ENCODE measurements at regions not wholly inside any gene's neighbourhood (a gene's known extent, or its start where the extent isn't known, plus 50 kb on each side); places are given as distances from the start of the nearest gene placed in this dataset.

DNA sequence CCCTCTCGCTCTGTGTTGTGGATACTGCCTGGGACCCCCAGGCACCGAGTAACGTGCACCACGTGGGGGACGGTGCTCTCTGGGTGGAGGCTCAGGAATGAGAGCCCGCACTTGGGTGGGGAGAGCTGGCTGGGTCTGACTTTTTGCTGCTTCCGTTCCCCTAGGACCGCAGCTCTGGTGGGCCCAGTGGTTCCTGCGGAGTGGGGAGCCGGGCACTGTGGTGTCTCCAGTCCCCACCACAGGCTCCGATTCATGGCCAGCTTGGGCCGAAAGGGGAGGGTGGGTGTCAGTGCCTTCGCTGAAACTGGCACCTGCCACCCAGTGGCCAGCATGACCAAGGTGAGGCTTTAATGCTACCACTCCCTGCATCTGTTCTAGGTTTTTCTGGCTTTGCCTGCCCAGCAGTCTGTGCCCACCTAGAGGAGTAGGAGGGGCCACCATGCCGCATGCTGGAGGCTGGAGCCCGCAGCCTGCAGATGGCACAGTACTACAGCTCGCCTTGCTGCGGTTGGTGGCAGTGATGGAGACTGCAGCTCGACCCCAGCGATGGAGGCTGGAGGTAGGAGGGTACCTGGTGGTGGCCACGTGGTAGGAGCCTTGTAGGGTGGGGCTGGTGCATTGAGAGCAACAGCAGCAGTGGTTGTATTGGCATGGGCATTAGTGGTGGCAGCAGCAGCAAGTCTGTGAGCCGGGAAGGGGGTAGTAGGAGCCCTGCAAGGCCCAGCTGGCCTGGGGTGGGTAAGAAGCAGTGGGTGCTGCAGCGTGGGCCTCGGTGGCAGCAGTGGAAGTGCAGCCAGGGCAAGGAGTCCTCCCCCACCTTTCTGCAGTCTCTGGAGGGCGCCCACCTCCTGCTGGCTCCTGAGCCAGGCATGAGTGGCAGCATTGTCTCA lies 118.8 kb upstream of the VPREB1 start:
- Histone ChIP-seq H3K27me3 (peaks cover 40% of the 10 kb centered on the region), H3K9me3 (no peaks in the 10 kb centered on the region), H3K27ac (no peak overlapping the region), H3K36me3 (no peaks in the 10 kb centered on the region), H3K4me3 (no peak overlapping the region), H3K4me1 (no peaks in the 10 kb centered on the region)
- 46 to 72% methylated on average over 5 of the region's 24 CpGs for WGBS, 2 donors (ENCODE audit: low coverage in 1 of 2)
- TF ChIP-seq, protein P1, sequence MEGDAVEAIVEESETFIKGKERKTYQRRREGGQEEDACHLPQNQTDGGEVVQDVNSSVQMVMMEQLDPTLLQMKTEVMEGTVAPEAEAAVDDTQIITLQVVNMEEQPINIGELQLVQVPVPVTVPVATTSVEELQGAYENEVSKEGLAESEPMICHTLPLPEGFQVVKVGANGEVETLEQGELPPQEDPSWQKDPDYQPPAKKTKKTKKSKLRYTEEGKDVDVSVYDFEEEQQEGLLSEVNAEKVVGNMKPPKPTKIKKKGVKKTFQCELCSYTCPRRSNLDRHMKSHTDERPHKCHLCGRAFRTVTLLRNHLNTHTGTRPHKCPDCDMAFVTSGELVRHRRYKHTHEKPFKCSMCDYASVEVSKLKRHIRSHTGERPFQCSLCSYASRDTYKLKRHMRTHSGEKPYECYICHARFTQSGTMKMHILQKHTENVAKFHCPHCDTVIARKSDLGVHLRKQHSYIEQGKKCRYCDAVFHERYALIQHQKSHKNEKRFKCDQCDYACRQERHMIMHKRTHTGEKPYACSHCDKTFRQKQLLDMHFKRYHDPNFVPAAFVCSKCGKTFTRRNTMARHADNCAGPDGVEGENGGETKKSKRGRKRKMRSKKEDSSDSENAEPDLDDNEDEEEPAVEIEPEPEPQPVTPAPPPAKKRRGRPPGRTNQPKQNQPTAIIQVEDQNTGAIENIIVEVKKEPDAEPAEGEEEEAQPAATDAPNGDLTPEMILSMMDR (IDR thresholded peaks at IDR 0.05): no peak
- no peak for TF ChIP-seq EP300 (IDR thresholded peaks at IDR 0.05)
- TF ChIP-seq POLR2AphosphoS5 (IDR thresholded peaks at IDR 0.05): no peak
- no peak for TF ChIP-seq POLR2A (IDR thresholded peaks at IDR 0.05)
- no peak for ATAC-seq

DNA sequence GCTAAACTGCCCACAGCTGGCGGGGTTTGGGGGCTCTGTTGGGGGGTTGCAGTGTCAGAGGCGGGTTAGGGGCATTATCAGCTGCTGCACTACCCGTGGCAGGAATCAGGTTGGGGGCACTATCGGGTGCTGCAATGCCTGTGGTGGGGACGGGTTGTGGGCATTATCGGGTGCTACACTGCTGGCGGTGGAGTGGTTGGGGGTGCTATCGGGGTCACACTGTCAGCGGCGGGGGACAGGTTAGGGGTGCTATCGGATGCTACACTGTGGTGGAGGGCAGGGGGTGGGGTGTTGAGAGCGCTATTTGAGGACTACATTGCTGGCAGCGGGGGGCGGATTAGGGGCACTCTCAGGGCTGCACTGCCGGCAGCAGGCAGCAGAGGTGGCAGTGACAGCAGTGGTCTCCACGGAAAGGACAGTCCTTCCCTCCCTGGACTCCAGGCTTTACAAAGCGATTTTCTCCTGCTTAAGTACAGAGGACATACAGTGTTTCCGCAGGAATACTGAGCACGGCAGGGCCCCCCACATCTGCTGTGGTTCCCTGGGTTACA lies 119.5 kb upstream of the VPREB1 start:
- Histone ChIP-seq H3K36me3 (no peaks in the 10 kb centered on the region), H3K27me3 (peaks cover 40% of the 10 kb centered on the region), H3K9me3 (no peaks in the 10 kb centered on the region), H3K4me3 (no peak overlapping the region), H3K4me1 (no peaks in the 10 kb centered on the region), H3K27ac (no peak overlapping the region)
- TF ChIP-seq POLR2AphosphoS5 (IDR thresholded peaks at IDR 0.05) (no peak), EP300 (IDR thresholded peaks at IDR 0.05) (no peak), POLR2A (IDR thresholded peaks at IDR 0.05) (no peak)
- TF ChIP-seq, protein P1 (IDR thresholded peaks at IDR 0.05): no peak
- ATAC-seq: no peak
- WGBS, 2 donors (ENCODE audit: low coverage in 1 of 2): 53 to 83% methylated on average over 3 to 11 of the region's 19 CpGs

DNA sequence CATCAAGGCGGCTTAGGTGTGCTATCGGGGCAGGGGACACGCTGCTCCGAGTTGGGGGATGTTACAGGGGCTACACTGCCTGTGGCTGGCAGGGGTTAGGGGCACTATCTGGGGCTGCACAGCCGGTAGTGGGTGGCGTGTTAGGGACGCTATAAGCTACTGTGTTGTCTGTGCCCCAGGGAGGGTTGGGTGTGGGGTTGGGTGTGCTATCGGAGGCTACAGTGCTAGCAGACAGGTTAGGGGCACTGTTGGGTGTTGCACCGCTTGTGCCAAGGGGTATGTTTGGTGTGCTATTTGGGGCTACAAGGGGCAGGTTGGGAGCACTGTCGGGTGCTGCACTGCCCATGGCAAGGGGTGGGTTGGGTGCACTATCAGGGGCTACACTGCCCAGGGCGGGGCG lies 120.2 kb upstream of the VPREB1 start:
- no peak for ATAC-seq
- Histone ChIP-seq H3K4me3 (no peak overlapping the region), H3K27ac (no peak overlapping the region), H3K27me3 (peaks cover 46% of the 10 kb centered on the region), H3K36me3 (no peaks in the 10 kb centered on the region), H3K4me1 (no peaks in the 10 kb centered on the region), H3K9me3 (no peaks in the 10 kb centered on the region)
- 80 to 90% methylated on average over 2 to 3 of the region's 12 CpGs for WGBS, 2 donors (ENCODE audit: low coverage in 1 of 2)
- TF ChIP-seq POLR2A (IDR thresholded peaks at IDR 0.05) (no peak), EP300 (IDR thresholded peaks at IDR 0.05) (no peak), POLR2AphosphoS5 (IDR thresholded peaks at IDR 0.05) (no peak)
- TF ChIP-seq, protein P1 (IDR thresholded peaks at IDR 0.05): no peak

DNA sequence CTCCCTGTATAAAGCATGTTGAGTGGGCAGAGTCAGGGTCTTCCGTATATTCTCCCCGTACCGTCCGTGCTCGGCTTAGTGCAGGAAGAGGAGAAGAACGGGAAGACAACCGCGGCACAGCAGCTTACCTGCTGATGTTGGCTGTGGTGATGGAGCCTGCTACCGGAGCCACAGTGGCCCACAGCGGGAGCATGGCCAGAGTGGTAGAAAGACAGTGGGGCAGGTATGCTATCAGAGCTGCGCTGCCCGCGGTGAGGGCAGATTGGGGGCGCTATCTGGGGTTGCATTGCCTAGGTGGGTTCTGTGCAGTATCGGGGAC lies 120.7 kb upstream of the VPREB1 start:
- no peaks in the 10 kb centered on the region for H3K4me1 ChIP-seq
- TF ChIP-seq POLR2AphosphoS5 (IDR thresholded peaks at IDR 0.05): no peak
- TF ChIP-seq, protein P1 (IDR thresholded peaks at IDR 0.05): no peak
- no peak for TF ChIP-seq POLR2A (IDR thresholded peaks at IDR 0.05)
- no peak for TF ChIP-seq EP300 (IDR thresholded peaks at IDR 0.05)
- no peaks in the 10 kb centered on the region for H3K9me3 ChIP-seq
- no peak for ATAC-seq
- 70 to 81% methylated on average over 2 to 15 of the region's 15 CpGs for whole genome bisulfite sequencing, 2 donors (ENCODE audit: low coverage in 1 of 2)
- H3K27me3 ChIP-seq: peaks cover 50% of the 10 kb centered on the region
- H3K36me3 ChIP-seq: no peaks in the 10 kb centered on the region
- no peak overlapping the region for H3K27ac ChIP-seq
- H3K4me3 ChIP-seq: no peak overlapping the region
